ENCODE measurements at regions not wholly inside any gene's neighbourhood (a gene's known extent, or its start where the extent isn't known, plus 50 kb on each side); places are given as distances from the start of the nearest gene placed in this dataset.
A peak's percentile ranks its signal among the peaks of the same experiment; 100 is the strongest.

- FAIRE-seq (no peak), DNase-seq (ENCODE audit: low read depth) (no peak)
- Histone ChIP-seq H3K4me3 (ENCODE audit: low read depth, low read length) (no peak overlapping the region), H3K36me3 (ENCODE audit: control insufficient read depth, insufficient read depth, low read length) (no peaks in the 10 kb centered on the region), H3K27me3 (ENCODE audit: control insufficient read depth, insufficient read depth, low read length) (no peaks in the 10 kb centered on the region)
- TF ChIP-seq CTCF (IDR thresholded peaks at IDR 0.05; ENCODE audit: insufficient read depth, low read length, severe bottlenecking), result no peak
Observed at GRCh38 chr5:166570865-166571264, 1720.6 kb upstream of the WWC1 start.

GRCh38 chr5:166571668-166572067 is 1719.8 kb upstream of the WWC1 start:
- FAIRE-seq (no peak), DNase-seq (ENCODE audit: low read depth) (no peak)
- no peak for TF ChIP-seq CTCF (IDR thresholded peaks at IDR 0.05; ENCODE audit: insufficient read depth, low read length, severe bottlenecking)
- no peaks in the 10 kb centered on the region for H3K27me3 ChIP-seq (ENCODE audit: control insufficient read depth, insufficient read depth, low read length)
- no peaks in the 10 kb centered on the region for H3K36me3 ChIP-seq (ENCODE audit: control insufficient read depth, insufficient read depth, low read length)
- no peak overlapping the region for H3K4me3 ChIP-seq (ENCODE audit: low read depth, low read length)

GRCh38 chr5:166576323-166576722 is 1715.1 kb upstream of the WWC1 start:
- no peak for TF ChIP-seq CTCF (IDR thresholded peaks at IDR 0.05; ENCODE audit: insufficient read depth, low read length, severe bottlenecking)
- no peak overlapping the region for H3K4me3 ChIP-seq (ENCODE audit: low read depth, low read length)
- DNase-seq (ENCODE audit: low read depth) (no peak), FAIRE-seq (no peak)
- H3K36me3 ChIP-seq (ENCODE audit: control insufficient read depth, insufficient read depth, low read length), result no peaks in the 10 kb centered on the region
- H3K27me3 ChIP-seq (ENCODE audit: control insufficient read depth, insufficient read depth, low read length), result no peaks in the 10 kb centered on the region

DNA sequence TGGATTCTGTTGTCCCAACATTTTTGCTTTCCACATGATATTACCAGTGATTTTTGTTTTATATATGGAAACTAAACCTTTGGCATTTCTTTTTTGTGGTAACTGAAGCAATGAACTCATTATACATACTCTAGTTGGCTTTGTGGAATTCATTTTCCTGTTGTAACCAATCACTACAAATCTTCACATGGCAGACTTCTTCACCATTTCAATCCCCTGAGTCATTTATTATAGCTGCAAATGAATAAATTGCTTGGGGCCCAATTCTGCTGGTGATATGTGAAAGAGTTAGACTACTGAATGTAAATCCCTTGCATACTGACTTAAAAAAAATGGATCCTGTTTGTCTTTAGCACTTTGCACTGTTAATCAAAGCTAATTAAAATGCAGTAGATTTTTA is 1709.6 kb upstream of the WWC1 start:
- no peak overlapping the region for H3K4me3 ChIP-seq (ENCODE audit: low read depth, low read length)
- no peak for TF ChIP-seq CTCF (IDR thresholded peaks at IDR 0.05; ENCODE audit: insufficient read depth, low read length, severe bottlenecking)
- DNase-seq (ENCODE audit: low read depth) (peak; percentile 13), FAIRE-seq (no peak)
- H3K36me3 ChIP-seq (ENCODE audit: control insufficient read depth, insufficient read depth, low read length), result no peaks in the 10 kb centered on the region
- no peaks in the 10 kb centered on the region for H3K27me3 ChIP-seq (ENCODE audit: control insufficient read depth, insufficient read depth, low read length)

- DNase-seq (ENCODE audit: low read depth), result no peak
- no peak for FAIRE-seq
- Histone ChIP-seq H3K27me3 (ENCODE audit: control insufficient read depth, insufficient read depth, low read length) (no peaks in the 10 kb centered on the region), H3K4me3 (ENCODE audit: low read depth, low read length) (no peak overlapping the region), H3K36me3 (ENCODE audit: control insufficient read depth, insufficient read depth, low read length) (no peaks in the 10 kb centered on the region)
- no peak for TF ChIP-seq CTCF (IDR thresholded peaks at IDR 0.05; ENCODE audit: insufficient read depth, low read length, severe bottlenecking)
Observed at GRCh38 chr5:166582416-166582815, 1709.0 kb upstream of the WWC1 start.

- Histone ChIP-seq H3K4me3 (ENCODE audit: low read depth, low read length) (no peak overlapping the region), H3K27me3 (ENCODE audit: control insufficient read depth, insufficient read depth, low read length) (no peaks in the 10 kb centered on the region), H3K36me3 (ENCODE audit: control insufficient read depth, insufficient read depth, low read length) (no peaks in the 10 kb centered on the region)
- TF ChIP-seq CTCF (IDR thresholded peaks at IDR 0.05; ENCODE audit: insufficient read depth, low read length, severe bottlenecking), result no peak
- DNase-seq (ENCODE audit: low read depth), result peak; percentile 5
- FAIRE-seq, result no peak
Observed at GRCh38 chr5:166594567-166594966, 1696.9 kb upstream of the WWC1 start.

Measured in bronchial epithelial cell (primary cell).